Peyer's patch (tissue), 4 donors: ENCODE measurements at regions not wholly inside any gene's neighbourhood (a gene's known extent, or its start where the extent isn't known, plus 50 kb on each side); places are given as distances from the start of the nearest gene placed in this dataset.

Experiments
- CTCF ChIP-seq, 6 experiments: fragments of 450-650 bp in 4 of 6; fragments of 200-600 bp in 2 of 6; sonication (generic) in 1 of 6; IDR thresholded peaks; one replicate each; pipeline ENCODE4 v1.5.1; 2017 to 2019; ENCODE audit warnings: antibody characterized with exemption in 6 of 6, mild to moderate bottlenecking in 3 of 6, moderate library complexity in 1 of 6
- POLR2A ChIP-seq, 2 donors: fragments of 450-650 bp; IDR thresholded peaks; one replicate each; pipeline ENCODE4 v1.5.1; 2017; ENCODE audit warnings: antibody characterized with exemption in 2 of 2, mild to moderate bottlenecking in 2 of 2, moderate library complexity in 2 of 2

DNA sequence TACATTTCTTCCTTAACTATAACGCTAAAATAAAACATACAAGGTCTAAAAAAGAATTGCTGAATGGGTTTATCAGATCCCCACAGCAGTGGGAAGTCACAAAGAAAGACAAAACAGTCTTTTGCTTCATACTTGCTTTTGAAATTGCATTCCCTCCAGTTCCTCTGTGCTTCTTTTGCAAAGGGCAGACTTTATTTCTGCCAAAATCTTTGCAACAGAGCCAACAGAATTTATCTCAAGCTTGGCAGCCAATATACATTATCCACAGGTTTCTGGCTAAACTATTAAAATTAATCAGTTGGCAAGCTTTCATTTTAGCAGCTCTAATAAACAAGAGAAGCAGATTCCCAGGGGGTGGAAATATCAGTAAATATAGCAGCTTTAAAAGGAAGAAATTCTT lies 378.9 kb upstream of the CA10 start:
- TF ChIP-seq CTCF (IDR thresholded peaks at IDR 0.05) = no peak
- no peak for TF ChIP-seq POLR2A (IDR thresholded peaks at IDR 0.05)
